CD4-positive, alpha-beta T cell treated with Interleukin-15 for 4 hours (primary cell): ENCODE measurements at regions not wholly inside any gene's neighbourhood (a gene's known extent, or its start where the extent isn't known, plus 50 kb on each side); places are given as distances from the start of the nearest gene placed in this dataset.
"Not testable (repeated sequence)": the region's sequence is repeated elsewhere in the genome, so short reads cannot be mapped to it uniquely, and the experiment has no call there.

Experiments used
- DNase-seq: peaks from one replicate; pipeline ENCODE4 v3.0.0-alpha.2; 2020; ENCODE audit warnings: low spot score

DNA sequence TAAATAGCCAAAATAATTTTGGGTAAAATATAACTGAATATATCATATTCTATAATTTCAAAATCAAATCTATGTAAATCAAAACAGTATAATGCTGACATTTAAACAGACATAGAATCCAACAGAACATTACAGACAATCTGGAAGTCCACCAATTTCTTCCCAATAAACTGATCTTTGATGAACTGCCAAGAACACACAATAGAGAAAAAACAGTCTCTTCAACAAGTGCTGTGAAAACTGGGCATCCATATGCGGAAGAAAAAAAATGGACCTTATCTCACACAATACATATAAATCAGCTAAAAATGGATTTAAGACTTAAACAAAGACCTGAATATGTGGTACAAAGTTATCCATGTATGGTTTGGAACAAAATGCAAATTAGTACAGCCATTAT is 1022.7 kb downstream of the TMEM121 start:
- DNase-seq: no peak

DNA sequence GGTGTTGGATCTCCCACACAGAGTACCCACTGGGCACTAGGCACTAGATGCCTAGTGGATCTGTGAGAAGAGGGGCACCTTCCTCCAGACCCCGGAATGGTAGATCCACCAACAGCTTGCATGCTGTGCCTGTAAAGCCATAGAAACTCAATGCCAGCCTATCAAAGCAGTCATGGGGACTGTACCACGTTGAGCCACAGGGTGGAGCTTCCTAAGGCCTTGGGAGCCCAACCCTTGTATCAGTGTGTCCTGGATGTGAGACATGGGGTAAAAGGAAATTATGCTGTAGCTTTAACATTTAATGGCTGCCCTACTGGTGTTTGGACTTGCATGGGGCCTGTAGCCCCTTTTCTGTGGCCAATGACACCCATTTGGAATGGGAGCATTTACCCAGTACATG is 1024.9 kb downstream of the TMEM121 start:
- DNase-seq: no peak

DNA sequence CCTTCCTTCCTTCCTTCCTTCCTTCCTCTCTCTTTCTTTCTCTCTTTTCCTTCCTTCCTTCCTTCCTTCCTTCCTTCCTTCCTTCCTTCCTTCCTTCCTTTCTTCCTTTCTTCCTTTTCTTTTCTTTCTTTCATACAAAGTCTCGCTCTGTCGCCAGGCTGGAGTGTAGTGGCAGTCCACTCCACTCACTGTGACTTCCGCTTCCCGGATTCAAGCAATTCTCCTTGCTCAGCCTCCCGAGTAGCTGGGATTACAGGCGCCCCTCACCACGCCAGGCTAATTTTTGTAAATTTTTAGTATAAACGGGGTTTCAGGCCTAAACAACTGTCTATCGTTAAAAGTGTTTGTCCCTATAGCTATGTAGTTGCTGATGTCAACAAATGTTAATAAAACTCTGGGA is 1029.8 kb downstream of the TMEM121 start:
- not testable (repeated sequence) for DNase-seq

DNA sequence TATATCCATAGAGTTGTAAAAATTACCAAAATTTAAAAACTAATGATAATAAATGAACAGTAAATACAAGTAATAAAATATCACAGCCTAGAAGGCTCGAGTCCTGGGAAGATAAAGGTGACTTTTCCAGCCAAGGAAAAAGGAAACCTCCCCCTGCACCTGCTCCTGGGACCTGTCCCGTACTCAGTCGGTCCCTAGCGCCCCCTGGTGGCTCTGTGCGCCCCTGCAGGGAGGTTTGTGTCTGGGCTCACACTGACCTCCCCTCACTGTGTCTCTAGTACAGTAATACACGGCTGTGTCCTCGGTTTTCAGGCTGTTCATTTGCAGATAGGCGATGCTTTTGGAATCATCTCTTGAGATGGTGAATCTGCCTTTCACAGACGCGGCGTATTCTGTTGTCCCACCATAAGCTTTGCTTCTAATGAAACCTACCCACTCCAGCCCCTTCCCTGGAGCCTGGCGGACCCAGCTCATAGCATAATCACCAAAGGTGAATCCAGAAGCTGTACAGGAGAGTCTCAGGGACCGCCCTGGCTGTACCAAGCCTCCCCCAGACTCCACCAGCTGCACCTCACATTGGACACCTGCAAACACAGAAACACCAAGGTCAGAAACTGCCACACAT is 1030.4 kb downstream of the TMEM121 start:
- peak; percentile 68 for DNase-seq

DNA sequence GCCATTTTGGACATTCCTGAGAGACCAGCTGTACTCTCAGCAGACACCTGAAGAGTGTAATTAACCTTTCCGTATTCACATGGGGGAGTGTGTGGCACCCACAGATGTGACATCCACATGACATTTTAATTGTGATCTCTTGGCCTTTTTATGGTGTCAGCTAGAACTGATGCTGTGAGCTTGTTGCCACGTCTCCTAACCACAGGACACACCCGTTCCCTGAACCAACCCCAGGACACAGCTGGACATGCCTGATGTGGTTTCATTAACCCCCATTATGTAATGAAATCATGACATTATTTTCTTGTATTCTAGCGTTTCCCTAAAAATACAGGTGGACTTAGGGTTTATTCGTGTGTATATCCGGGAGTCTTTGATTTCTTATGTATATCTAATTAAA is 1036.1 kb downstream of the TMEM121 start:
- DNase-seq: no peak

DNA sequence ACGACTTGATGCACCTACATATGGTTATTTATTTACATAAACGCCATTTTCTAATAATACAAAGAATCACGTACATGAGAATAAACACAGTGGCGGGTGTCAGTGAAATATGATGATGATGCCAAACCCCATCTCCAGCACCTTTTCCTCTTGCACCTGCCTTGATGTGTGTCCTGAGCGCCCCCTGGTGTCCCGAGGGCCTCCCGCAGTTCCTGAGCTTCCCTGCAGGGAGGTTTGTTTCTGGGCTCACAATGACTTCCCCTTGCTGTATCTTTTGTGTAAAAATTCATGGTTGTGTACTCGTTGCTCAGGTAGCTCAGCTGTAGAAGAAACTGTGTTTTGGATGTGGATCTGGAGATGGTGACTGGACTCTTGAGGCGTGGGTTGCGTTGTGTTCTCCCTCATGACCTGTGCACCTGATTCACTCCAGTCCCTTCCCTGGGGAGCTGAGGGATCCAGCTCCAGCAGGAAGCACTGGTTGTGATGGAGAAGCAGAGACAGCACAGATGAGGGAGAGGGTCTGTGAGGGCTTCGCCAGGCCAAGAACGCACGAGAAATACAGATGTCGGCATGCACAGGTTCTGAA is 1037.8 kb downstream of the TMEM121 start:
- DNase-seq: peak; percentile 54

DNA sequence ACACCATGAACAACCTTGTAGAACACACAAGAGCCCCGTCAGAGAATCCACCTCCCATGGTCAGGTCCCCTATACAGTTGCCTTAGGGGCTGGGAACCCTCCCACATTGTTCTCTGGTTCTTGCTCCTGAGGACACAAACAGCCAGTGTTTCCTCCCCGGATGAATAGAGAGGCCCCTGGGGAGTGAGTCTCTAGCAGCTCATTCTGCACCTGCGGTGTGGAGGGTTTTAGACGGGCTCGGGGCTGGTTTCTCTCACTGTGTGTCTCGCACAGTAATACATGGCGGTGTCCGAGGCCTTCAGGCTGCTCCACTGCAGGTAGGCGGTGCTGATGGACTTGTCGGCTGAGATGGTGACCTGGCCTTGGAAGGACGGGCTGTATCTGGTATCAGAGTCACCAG is 1052.1 kb downstream of the TMEM121 start:
- DNase-seq: no peak

DNA sequence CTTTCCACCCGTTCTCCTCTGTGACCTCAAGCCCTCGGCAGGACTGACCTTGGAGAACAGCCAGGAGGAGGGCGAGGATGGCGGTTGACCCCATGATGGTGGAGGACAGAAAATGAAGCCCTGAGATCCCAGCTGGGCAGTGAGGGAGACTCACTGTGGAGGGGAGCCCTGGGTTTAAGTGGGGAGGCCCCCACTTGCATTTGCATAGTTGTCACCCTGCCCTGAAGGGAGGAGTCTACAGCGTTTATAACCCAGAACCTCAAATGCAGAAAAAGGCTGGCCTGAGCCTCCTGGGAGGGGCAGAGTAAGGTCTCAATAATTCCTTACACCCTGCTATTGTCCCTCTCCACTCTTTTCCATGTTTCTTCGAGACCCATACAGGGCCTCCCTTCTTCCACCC is 1052.7 kb downstream of the TMEM121 start:
- DNase-seq: no peak

DNA sequence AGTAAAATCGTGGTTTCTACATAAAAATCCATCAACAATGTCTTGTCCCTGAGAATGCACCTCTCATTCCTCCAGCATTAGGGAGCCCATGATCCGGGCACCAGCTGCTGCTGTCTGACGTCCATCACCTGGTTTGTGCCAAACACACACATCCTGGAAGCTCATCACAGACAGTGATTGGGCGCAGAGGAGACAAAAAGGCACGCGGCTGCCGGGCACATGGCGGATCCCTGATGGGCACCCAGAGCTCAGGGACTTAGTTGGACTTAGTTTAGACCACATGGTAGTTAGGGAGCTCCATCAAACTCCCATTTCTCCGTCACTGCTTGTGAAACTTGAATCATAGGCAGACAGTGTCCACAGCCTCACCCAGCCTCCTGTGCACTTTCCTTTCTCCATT is 1059.3 kb downstream of the TMEM121 start:
- DNase-seq: no peak

DNA sequence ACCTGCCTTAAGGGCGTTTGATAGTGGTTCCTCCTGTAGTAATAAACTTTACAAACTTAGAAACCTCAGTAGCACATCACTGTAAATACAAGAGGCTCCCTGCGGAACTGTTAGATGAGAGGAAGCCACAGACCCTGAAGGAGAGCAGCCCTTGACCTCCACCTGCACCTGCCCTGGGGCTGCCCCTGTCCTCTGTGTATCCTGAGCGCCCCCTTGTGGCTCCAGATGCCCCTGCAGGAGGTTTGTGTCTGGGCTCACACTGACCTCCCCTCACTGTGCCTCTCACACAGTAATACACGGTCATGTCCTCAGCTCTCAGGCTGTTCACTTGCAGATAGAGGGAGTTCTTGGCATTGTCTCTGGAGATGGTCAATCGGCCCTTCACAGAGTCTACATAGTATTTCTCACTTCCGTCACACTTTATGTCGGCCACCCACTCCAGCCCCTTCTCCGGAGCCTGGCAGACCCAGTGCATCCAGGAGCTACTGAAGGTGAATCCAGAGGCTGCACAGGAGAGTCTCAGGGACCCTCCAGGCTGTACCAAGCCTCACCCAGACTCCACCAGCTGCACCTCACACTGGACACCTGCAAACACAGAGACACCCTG is 1059.8 kb downstream of the TMEM121 start:
- DNase-seq: peak; percentile 54

DNA sequence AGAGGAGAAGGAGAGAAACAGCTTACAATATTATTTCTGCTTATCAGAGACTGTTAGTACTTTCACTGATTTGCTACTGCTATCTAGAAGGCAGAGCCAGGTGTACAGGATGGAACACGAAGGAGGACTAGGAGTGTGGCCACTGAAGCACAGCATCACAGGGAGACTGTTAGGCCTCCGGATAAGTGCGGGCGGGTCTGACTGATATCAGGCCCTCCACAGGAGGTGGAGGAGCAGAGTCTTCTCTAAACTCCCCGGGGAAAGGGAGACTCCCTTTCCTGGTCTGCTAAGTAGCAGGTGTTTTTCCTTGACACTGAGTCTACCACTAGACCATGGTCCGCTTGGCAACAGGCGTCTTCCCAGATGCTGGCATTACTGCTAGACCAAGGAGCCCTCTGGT is 1065.2 kb downstream of the TMEM121 start:
- not testable (repeated sequence) for DNase-seq

DNA sequence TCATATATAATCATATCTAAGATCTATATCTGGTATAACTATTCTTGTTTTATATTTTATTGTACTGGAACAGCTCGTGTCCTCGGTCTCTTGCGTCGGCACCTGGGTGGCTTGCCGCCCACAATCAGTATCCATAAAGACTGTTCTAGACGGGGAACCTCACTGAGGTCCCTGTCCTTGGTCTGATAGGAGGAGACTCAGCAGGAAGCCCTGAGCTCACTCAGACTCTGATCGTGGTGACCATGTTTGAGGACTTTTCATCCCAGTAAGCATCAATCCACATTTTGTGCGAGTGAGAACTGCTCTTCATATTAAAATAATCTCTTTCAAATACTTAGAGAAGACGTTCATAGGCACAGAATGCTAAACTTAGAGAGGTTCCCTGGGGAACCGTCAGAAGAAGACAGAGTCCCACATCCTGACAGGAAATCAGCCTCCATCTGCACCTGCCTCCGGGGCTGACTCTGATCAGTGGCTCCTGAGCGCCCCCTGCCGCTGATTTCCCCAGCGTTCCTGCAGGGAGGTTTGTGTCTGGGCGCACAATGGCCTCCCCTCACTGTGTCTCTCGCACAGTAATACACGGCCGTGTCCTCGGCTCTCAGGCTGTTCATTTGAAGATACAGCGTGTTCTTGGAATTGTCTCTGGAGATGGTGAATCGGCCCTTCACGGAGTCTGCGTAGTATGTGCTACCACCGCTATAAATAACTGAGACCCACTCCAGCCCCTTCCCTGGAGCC is 1065.9 kb downstream of the TMEM121 start:
- DNase-seq: not testable (repeated sequence)

DNA sequence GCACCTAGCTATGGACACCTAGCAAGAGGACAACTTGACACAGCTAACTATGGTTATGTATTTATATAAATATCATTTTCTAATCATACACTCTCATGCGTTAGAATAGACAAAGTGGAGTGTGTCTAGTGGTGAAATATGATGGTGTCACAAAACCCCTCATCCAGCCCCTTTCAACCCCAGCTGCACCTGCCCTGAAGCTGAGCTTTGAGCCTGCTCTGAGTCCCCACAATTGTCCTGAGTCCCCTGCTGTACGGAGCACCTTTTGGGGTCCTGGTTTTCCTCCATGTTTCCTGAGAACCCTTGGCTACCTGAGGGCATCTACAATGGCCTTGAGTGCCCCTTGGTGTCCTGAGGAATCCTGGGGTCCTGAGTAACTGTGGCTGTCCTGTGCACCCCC is 1072.8 kb downstream of the TMEM121 start:
- no peak for DNase-seq

DNA sequence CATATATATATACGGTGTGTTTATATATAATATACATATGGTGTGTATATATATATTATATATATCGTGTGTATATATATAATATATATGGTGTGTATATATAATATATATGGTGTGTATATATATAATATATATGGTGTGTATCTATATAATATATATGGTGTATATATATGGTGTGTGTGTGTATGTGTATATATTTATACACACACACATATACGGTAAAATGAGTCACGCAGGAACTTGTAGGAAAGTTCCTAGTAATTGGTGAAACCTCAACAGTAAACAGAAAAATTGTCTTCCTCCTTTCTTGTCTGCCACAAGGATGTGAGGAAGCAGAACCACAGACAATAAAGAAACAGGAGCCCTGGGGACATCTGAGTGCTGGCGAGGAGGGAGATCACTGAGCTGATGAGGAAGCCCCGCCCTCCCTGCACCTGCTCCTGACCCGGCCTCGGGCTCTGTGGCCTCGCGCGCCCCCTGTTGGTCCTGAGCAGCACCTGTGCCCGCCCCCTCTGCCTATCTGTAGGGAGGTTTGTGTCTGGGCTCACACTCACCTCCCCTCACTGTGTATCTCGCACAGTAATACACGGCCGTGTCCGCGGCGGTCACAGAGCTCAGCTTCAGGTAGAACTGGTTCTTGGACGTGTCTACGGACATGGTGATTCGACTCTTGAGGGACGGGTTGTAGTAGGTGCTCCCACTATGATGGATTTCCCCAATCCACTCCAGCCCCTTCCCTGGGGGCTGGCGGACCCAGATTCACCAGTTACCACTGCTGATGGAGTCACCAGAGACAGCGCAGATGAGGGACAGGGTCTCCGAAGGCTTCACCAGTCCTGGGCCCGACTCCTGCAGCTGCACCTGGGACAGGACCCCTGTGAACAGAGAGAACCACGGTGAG is 1079.4 kb downstream of the TMEM121 start:
- DNase-seq: peak; percentile 70

DNA sequence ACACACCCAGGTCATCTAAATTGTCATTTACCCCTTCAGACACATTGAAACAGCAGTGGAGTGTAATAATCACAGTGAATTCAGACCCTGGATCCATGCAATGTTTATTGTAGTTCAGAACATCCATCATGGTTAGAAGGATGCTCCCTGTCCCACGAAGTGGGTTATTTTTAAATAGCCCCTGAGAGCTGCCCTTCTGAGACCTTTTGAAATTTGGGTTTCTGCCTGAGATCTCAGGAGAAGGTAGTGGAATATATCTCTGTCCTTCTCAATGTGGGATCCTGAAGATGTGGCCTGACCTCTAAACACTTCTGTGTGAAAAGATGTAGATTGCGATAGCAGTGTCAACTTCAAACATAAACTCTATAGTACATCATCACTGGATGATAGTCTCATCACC is 1080.6 kb downstream of the TMEM121 start:
- DNase-seq: no peak

DNA sequence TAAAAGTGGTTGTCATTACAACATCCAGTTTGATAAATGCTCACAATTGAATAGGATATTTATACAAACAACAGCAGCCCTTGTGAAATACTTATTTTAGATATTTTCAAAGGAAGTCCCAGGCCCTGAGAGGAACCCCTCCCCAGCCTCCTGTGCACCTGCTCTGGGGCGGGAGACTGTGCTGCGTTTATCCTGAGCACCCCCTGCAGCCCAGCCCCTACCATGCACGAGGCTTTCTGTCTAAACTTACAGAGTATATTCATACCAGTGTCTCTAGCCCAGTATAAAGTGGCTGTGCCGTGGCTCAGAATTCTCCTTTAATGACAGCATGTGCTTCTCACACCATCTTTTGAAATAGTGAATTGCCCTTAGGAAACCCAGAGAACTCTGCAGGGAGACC is 1084.3 kb downstream of the TMEM121 start:
- DNase-seq: no peak

DNA sequence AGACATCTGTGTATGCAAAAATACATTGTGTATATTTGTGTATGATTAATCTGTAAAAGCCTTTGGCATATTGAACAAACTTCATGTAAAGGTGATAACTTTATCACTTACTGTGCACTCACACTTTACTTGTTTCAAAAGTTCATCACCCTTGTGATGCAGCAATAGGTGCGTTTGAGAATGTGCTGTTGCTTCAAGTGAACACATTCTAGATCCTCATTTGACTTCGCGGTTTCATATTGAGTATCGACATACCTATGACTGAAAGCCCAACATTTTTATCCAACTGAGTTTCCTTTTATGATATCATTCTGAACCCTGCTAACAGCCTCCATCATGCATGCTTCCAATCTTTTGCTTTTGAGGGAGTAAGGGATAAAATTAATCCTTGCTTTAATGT is 1086.9 kb downstream of the TMEM121 start:
- no peak for DNase-seq

DNA sequence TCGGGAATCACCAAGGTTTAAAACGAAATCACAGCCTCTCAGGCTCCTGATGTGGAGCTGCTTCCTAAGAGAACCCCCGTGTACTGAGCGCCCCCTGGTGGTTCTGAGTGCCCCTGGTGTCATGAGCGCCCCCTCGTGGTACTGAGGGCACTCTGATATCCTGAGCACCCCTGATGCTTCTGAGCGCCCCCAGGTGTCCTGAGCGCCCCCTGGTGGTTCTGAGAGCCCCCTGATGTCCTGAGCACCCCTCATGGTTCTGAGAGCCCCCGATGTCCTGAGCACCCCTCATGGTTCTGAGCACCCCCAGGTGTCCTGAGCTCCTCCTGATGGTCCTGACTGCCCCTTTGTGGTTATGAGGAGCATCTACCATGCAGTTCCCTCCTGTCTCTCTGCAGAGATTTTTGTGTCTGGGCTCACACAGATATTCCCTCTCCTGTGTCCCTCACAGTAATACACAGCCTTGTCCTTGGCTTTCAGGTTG is 1092.1 kb downstream of the TMEM121 start:
- DNase-seq: peak; percentile 81

DNA sequence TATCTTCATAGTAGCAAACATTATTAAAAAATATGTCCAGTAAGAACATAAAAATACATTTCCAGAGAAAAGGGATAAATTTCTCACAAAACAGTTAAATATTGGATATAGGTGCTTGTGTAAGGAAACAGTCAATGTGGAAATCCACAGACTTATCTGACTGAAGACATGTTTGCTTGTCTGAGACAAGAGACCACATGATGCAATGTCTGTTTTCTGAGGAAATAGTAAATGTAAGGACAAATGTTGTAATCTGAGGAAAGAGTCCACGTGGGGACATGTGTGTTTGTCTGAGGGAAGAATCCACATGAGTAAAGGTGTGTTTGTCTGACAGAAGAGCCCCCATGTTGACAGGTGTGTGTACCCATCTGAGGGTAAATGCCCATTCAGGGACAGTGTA is 1093.2 kb downstream of the TMEM121 start:
- no peak for DNase-seq

DNA sequence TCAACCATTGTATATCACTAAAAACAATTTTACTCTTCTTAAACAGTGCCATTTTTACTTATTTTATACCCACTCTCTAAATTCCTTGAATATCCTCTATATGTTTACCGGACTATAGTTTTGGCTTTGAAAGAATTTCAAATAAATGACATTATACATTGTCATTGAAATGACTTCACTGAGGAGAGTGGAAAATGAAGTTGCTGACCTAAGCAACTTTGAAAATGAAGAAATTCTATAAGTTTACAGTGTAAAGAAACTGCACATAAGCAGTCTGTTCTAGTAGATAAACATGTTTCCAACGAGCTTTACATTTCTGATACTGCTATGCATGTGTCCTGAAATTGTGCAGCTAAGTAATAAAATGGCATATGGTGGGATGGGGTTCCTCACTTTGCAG is 1094.0 kb downstream of the TMEM121 start:
- DNase-seq: no peak

DNA sequence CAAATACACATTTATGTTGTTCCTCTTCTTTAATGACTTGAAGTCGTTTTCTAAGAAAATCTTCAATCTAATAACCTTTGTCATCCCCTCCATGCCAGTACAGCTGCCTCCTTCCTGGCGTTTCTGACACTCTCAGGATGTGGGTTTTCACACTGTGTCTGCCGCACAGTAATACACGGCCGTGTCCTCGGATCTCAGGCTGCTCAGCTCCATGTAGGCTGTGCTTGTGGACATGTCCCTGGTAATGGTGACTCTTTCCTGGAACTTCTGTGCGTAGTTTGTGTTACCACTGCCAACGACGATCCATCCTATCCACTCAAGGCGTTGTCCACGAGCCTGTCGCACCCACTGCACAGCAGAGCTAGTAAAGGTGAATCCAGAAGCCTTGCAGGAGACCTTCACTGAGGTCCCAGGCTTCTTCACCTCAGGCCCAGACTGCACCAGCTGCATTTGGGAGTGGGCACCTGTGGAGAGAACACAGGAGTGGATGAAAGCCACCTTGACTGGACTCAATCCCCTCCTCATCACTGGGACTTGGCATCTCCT is 1095.9 kb downstream of the TMEM121 start:
- DNase-seq: peak; percentile 45

DNA sequence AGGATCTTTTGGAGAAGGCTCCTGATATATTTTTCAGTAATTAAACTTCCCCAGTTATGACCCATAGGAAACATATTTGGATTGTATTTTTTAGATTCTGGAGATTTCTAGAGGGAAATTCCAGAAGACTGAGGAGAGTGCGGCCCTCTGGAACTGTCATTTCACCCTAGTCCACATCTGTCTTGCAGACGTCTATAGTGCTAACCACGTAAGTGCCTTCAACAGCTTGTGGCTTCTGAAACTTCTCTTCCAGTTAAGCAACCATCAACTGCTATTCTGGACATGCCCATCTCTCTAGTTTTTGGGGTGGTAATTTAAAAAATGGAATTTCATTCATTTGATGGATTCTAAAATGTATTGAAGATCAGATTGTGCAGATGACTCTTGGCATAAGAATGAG is 1098.8 kb downstream of the TMEM121 start:
- DNase-seq: no peak
